ENCODE measurements at regions not wholly inside any gene's neighbourhood (a gene's known extent, or its start where the extent isn't known, plus 50 kb on each side); places are given as distances from the start of the nearest gene placed in this dataset.

DNA sequence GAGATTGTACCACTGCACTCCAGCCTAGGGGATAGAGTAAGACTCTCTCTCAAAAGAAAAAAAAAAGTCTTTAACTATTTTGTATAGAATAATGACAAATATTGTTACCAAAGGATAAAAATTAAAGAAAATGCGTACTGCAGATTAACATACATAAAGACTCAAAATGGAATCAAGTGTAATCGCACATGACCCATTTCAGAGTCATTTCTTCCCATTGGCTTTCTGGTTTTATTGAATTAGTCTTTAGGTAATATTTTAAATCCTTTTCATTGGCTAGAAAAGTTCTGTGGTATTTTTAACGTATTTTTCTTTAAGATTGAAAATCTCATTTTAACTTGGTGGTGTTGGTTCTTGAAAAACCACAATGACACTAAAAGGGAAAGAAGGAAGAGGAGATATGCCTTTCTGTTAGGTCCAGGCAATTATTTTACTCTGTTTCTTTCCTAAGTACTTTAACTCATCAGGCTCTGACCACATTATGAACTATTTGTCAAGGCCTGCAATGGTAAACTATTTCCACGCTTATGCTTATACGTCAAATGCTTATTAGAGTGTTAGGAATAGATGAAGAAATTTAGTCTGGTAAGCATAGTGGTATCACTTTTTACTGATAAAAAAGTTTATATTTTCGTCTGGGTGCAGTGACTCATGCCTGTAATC lies 52.3 kb downstream of the PLEKHG1 start:
- Histone ChIP-seq H3K27ac (no peak overlapping the region), H3K9me3 (replicated peaks) (no peaks in the 10 kb centered on the region), H3K4me3 (no peak overlapping the region), H3K4me1 (no peaks in the 10 kb centered on the region), H3K27me3 (no peaks in the 10 kb centered on the region), H3K36me3 (peaks cover 2% of the 10 kb centered on the region; the same call in 1 of the 2 replicates)
- DNase-seq, result no peak

DNA sequence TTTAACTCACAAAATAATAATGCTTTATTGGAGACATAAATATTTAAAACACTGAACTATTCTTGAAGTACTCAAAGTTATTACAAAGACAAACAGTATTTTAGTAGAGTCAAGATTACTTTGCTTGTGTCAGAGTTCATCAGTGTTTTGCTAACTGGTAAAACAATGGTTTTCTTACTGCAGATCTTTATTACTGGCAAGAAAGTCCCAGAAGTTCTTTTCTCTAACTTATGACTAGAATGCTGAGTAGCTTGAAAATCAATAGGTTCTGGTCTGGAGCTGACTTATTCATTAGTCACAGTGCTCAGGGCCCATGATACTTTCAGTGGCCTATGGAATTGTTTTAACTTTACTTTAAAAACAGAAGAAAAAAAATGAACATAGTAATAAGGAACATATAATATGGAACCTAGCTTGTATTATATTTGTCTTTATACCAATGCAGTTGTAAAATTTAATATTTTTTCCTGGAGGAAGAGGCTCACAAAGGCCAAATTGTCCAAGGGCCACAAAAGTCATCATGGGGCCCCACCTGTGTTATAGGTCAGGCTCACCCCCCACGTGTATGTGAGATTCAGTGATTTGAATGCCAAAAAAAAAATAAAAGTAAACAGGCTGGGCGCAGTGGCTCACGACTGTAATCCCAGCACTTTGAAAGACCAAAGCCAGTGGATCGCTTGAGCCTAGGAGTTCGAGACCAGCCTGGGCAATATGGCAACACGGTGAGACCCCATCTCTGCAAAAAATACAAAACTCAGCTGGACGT lies 53.3 kb downstream of the PLEKHG1 start:
- no peaks in the 10 kb centered on the region for H3K4me1 ChIP-seq

DNA sequence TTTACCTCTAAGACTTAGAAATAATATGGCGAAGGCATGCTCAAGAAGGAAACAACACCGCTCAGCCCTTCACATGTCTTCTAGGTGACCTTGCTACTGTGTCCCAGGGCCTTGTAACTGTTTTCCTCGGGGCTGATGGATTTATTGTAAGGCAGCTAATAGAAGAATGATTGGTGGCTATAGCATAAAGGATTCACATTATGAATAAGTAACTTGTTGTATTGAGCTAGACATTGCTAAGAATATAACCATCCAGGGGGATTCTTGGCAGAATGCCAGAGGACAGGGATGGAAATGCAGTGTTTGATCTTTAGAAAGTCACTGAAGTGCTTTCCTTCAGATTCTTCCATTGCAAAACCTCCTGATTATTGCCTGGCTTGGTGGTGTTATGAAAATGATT lies 54.9 kb downstream of the PLEKHG1 start:
- no peak overlapping the region for H3K4me3 ChIP-seq
- no peak overlapping the region for H3K27ac ChIP-seq
- H3K36me3 ChIP-seq, result peaks cover 2% of the 10 kb centered on the region; the same call in 1 of the 2 replicates
- no peaks in the 10 kb centered on the region for H3K9me3 ChIP-seq (replicated peaks)
- DNase-seq, result peak in 1 of 2 experiments; percentile 33
- H3K27me3 ChIP-seq, result no peaks in the 10 kb centered on the region; the same call in 1 of the 2 replicates
- H3K4me1 ChIP-seq, result no peaks in the 10 kb centered on the region

More for the DNA sequence above, 53.3 kb downstream of the PLEKHG1 start:
- Histone ChIP-seq H3K27me3 (no peaks in the 10 kb centered on the region), H3K9me3 (replicated peaks) (no peaks in the 10 kb centered on the region), H3K27ac (no peak overlapping the region), H3K36me3 (peaks cover 2% of the 10 kb centered on the region; the same call in 1 of the 2 replicates), H3K4me3 (no peak overlapping the region)
- no peak for DNase-seq

DNA sequence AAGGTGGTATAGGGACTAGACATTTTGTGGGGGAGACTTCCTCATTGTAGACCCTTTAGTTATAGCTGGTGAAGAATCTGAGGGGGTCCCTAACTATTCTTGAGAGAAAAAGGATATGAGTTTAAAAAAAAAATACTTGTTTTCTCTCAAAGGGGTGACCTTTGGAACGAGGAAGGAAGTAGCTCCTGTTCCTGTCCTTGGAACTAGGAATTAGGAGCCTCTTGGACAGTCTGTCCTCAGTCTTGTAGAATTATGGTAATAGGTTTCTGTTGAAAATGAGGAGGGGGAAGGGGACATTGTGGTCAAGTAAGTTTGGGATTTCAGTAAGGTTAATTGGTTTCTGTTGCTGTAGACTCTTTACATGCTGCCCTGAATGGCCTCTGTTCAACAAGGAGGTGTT lies 56.5 kb downstream of the PLEKHG1 start:
- Histone ChIP-seq H3K9me3 (replicated peaks) (no peaks in the 10 kb centered on the region), H3K4me1 (no peaks in the 10 kb centered on the region), H3K4me3 (no peak overlapping the region), H3K36me3 (peaks cover 2% of the 10 kb centered on the region; the same call in 1 of the 2 replicates), H3K27me3 (no peaks in the 10 kb centered on the region; the same call in 1 of the 2 replicates), H3K27ac (no peak overlapping the region)
- DNase-seq, result no peak

DNA sequence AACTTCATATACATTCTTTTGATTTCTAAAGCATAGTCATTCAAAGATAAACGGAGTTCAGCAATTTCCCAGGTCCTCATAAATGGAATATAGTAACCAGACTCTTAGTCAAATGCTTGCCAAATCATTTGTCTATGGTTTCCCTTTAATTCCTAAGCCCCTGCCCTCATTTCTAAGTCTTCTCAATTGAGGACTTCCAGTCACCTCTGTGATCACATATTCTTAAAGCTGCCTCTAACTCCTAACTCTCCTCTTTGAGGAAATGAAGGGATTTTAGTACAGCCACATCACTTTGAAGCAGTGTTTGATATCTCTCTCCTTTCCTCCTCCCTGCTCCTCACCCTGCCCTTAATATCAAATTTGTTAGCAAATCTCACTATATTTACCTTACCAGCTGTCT lies 58.7 kb downstream of the PLEKHG1 start:
- Histone ChIP-seq H3K4me1 (no peaks in the 10 kb centered on the region), H3K36me3 (no peaks in the 10 kb centered on the region), H3K4me3 (no peak overlapping the region), H3K27me3 (no peaks in the 10 kb centered on the region; the same call in 1 of the 2 replicates), H3K27ac (no peak overlapping the region), H3K9me3 (replicated peaks) (no peaks in the 10 kb centered on the region)
- no peak for DNase-seq

DNA sequence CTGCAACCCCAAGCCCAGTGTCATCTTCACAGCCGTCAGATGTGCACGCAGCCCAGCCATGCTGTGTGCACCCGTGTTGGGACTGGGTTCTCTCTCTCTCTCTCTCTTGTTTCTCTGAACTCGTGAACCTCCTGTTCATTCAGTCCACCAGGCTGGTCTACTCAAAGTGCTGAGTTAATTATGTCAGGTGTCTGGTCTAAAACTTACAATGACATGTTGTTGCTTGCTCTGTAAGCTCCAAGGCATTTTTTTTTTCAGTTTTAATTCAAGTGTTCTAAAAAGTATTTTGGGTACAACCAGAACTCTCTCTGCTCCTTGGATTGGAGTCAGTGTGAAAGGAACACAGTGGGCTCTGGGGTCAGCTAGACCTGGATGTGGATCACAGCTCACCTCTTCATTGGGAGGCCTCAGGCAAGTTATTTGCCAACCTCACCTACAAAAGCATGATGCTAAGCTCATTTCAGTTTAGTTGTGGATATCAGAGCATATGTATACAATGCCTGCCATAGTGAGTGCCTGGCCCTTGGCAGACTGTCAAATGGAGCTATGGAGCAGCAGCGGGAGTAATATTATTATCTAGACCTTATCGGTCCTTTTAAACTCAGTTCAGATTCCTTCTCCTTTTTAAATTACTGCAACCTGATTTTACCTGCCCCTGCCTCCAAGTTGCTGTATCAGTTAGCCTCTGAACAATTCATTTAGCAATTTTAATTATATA lies 59.5 kb downstream of the PLEKHG1 start:
- DNase-seq, result no peak
- Histone ChIP-seq H3K4me1 (no peaks in the 10 kb centered on the region), H3K27me3 (no peaks in the 10 kb centered on the region; the same call in 1 of the 2 replicates), H3K27ac (no peak overlapping the region), H3K36me3 (no peaks in the 10 kb centered on the region), H3K4me3 (no peak overlapping the region), H3K9me3 (replicated peaks) (no peaks in the 10 kb centered on the region)

DNA sequence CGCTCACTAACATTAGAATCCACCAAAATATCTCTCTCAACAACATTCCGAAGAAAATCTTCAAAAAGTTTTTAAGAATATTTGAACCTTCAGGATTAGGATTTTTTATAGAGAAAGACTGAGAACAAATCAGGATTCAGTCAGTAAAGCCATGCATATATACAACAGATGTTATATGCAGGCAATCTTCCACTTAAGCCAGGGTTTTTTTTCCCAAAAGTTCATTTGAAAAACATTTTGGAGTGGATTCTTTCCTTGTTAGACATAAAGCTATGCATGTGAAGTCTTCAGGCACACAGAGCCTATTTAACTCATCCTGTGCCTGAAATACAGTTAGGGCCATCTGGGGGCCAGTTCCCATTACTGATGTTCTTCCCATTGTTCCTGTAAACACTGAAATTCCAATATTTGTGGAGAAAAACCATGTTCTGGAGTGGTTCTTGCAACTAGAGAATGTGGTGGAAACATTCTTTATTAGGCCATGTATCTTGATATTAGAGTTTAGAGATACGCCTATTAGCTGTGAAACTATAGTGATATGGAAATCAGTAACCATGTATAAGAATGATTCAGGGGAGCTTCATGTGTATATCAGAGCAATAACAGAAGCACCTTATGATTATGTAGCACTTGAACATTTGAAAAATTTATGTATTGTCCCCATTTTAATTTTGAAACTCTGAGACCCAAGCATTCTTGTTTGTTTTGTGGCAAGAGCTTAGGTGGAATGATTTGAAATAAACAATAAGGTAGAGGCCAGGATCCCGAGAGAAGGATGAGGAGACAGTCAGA lies 61.7 kb downstream of the PLEKHG1 start:
- Histone ChIP-seq H3K36me3 (no peaks in the 10 kb centered on the region), H3K27ac (no peak overlapping the region), H3K4me3 (no peak overlapping the region), H3K4me1 (no peaks in the 10 kb centered on the region), H3K27me3 (no peaks in the 10 kb centered on the region; the same call in 1 of the 2 replicates), H3K9me3 (replicated peaks) (no peaks in the 10 kb centered on the region)
- DNase-seq, result no peak

DNA sequence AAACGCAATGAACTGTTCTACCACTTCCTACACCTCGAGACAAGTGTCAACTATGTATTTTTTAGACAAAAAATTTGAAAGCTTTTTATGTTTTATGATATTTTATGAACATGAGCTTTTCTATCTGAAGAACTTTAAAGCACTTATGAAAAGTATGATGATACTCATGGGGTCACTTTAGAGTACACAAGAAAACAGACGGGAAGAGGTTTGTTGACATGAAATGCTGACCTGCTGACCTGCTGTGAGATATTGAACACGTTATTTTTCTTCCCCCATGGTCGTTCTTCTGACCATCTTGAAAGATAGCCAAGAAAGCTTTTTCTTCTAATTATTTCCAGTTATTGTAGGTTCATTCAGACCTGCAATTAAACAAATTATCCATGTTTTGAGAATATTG lies 63.1 kb downstream of the PLEKHG1 start:
- H3K27ac ChIP-seq, result no peak overlapping the region
- H3K27me3 ChIP-seq, result no peaks in the 10 kb centered on the region; the same call in 1 of the 2 replicates
- H3K36me3 ChIP-seq, result no peaks in the 10 kb centered on the region
- no peaks in the 10 kb centered on the region for H3K9me3 ChIP-seq (replicated peaks)
- no peak overlapping the region for H3K4me3 ChIP-seq
- no peaks in the 10 kb centered on the region; the same call in 1 of the 2 replicates for H3K4me1 ChIP-seq
- DNase-seq, result no peak

DNA sequence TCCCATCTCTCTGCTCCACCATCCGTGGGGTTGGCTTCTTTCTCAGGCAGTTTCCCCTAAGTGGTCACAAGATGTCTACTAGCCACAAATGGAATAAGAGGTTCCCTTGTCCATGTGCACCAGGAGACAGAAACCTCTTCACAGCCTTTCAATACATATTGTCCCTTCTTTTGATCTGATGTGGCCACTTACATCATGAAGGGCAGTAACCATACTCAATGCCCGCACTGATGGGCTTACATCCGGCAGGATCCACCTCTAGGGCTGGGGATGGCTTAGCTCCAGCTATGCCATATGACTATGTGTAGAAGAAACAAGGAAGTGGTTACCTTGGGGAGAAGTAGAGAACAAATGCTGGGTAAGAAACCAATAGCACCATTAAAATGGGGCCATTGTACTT lies 64.4 kb downstream of the PLEKHG1 start:
- Histone ChIP-seq H3K9me3 (replicated peaks) (no peaks in the 10 kb centered on the region), H3K27ac (no peak overlapping the region), H3K36me3 (no peaks in the 10 kb centered on the region), H3K4me3 (no peak overlapping the region), H3K4me1 (peaks cover 7% of the 10 kb centered on the region), H3K27me3 (no peaks in the 10 kb centered on the region)
- no peak for DNase-seq

DNA sequence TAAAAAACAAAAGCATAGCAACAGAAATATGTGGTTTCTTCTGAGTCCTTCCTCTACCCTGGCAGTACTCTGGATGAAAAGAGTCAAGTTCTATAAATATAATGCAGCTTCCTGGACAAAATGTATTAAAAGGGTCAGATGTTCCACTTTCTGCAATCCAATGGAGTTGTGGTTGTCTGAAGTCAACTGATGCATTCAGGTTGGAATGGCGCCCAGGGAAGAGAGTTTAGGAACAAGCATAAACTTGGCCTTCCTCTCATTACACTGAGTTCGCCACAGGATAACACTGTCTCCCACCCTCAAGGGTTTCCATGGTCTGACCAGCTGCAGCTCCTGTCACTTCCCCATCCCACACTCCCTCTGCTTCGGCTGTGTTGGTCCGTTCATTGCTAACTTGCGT lies 66.4 kb downstream of the PLEKHG1 start:
- no peak for DNase-seq

DNA sequence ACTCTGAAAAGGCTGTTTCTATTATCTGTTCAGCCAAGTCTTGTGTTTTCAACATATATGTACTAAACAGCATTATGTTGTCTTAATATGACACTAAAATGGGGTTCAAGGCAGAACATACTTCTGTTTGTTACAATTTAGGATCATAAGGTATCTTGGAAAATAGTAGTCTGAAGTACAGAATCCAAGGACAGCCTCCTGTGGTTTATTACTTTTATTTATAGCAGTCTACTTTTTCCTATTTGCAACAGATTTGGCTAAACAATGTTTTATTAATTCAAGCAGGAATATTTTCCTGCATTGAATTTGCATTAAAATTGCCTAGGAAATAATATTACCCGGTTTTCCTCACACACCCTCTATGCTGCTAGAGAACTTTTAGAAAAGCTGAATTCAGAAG lies 67.7 kb downstream of the PLEKHG1 start:
- Histone ChIP-seq H3K9me3 (replicated peaks) (no peaks in the 10 kb centered on the region), H3K4me1 (peaks cover 9% of the 10 kb centered on the region), H3K27ac (no peak overlapping the region), H3K36me3 (no peaks in the 10 kb centered on the region), H3K4me3 (no peak overlapping the region), H3K27me3 (no peaks in the 10 kb centered on the region)
- no peak for DNase-seq

More for the DNA sequence above, 66.4 kb downstream of the PLEKHG1 start:
- H3K27me3 ChIP-seq, result no peaks in the 10 kb centered on the region
- peaks cover 9% of the 10 kb centered on the region for H3K4me1 ChIP-seq
- H3K9me3 ChIP-seq (replicated peaks), result no peaks in the 10 kb centered on the region
- H3K36me3 ChIP-seq, result no peaks in the 10 kb centered on the region
- no peak overlapping the region for H3K27ac ChIP-seq
- H3K4me3 ChIP-seq, result no peak overlapping the region

DNA sequence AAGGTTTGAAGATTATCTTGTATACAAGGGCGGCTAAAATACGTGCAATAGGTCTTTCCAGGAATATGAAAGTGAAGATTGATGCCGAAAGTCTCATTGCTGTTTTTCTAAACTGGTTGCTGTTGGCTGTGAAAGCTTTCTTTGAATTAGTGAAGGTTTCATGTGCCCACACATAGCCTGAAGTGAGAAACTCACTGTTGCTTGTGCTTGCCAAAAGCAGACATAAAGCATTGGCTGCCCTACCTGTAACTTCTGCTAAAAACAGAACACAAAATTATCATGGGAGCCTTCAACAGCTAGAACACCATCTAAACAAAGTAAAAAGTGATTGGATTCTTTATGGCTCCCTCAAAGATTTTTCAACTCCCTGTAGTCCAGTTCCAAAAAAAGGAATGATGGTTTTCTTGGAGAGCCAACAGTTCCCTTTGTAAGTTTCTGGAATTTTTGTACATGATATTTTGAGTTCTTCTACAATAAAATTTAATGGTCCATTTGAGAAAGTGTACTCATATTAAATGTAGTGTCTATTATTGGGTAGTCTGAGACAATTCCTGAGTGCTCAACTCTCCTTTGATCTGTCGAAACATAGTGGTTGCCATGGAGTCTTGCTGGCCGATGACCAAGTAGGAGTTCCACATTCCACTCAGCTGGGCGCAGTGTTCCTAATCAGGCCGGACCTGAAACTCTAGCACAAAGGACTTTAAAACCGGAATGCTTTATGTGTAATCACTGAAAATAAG lies 68.5 kb downstream of the PLEKHG1 start:
- Histone ChIP-seq H3K4me1 (peaks cover 9% of the 10 kb centered on the region), H3K4me3 (no peak overlapping the region), H3K27ac (no peak overlapping the region), H3K36me3 (no peaks in the 10 kb centered on the region), H3K9me3 (replicated peaks) (no peaks in the 10 kb centered on the region), H3K27me3 (no peaks in the 10 kb centered on the region)
- peak; percentile 79 to 81 for DNase-seq

DNA sequence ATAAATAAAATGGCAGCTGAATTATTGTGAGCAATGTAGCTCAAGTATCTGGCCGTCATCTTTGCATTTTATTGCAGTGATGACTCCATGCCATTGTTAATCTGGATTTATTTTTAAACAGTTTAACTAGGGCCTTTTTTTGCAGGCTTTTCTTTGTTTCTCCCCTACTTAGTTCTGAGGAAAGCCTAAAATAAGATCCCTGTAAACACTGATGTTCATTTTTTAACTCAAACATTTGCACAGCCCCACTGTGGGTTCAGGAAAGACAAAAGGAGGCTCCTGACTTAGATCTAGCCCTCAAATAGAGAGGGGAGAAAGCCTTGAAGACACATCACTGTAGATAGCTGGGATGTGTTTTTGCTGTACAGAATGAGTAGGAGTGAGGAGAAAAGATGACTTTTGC lies 69.2 kb downstream of the PLEKHG1 start:
- Histone ChIP-seq H3K36me3 (no peaks in the 10 kb centered on the region), H3K27me3 (no peaks in the 10 kb centered on the region), H3K9me3 (replicated peaks) (no peaks in the 10 kb centered on the region), H3K4me3 (no peak overlapping the region), H3K4me1 (peaks cover 9% of the 10 kb centered on the region), H3K27ac (no peak overlapping the region)
- DNase-seq, result no peak

DNA sequence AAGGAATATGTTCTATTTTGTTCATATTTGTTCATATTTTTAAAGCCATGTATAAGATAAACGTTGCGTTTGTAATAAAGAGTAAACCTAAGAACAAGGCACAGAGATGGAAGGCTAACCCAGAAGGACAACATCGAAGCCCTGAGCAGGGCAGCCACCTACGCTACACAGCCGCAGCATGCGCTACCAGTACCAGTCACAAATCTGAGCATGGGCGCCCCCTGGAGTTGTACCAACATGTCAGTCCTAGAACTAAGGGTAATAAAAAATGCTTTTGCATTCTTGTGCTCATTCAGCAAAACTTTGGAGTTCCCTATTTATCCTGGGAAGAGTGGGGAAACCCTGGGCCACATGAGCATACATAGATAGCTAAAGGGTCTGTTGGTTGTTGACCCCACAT lies 70.6 kb downstream of the PLEKHG1 start:
- peak in 1 of 2 experiments; percentile 17 for DNase-seq
- no peaks in the 10 kb centered on the region for H3K27me3 ChIP-seq
- no peak overlapping the region for H3K4me3 ChIP-seq
- peaks cover 9% of the 10 kb centered on the region for H3K4me1 ChIP-seq
- H3K9me3 ChIP-seq (replicated peaks), result no peaks in the 10 kb centered on the region
- no peak overlapping the region for H3K27ac ChIP-seq
- H3K36me3 ChIP-seq, result no peaks in the 10 kb centered on the region
